ENCODE measurements at regions not wholly inside any gene's neighbourhood (a gene's known extent, or its start where the extent isn't known, plus 50 kb on each side); places are given as distances from the start of the nearest gene placed in this dataset.
"Not testable (repeated sequence)": the region's sequence is repeated elsewhere in the genome, so short reads cannot be mapped to it uniquely, and the experiment has no call there.

DNA sequence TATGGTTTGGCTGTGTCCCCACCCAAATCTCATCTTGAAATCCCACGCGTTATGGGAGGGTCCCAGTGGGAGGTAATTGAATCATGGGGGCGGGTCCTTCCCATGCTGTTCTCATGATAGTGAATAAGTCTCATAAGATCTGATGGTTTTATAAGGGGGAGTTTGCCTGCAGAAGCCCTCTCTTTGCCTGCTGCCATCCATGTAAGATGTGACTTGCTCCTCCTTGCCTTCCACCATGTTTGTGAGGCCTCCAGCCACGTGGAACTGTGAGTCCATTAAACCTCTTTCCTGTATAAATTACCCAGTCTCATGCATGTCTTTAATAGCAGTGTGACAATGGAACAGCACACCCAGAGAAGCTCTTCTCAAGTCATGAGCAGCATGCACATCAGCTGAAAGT lies 119.1 kb upstream of the CARD11 start:
- not testable (repeated sequence) for DNase-seq (ENCODE audit: low spot score)

DNA sequence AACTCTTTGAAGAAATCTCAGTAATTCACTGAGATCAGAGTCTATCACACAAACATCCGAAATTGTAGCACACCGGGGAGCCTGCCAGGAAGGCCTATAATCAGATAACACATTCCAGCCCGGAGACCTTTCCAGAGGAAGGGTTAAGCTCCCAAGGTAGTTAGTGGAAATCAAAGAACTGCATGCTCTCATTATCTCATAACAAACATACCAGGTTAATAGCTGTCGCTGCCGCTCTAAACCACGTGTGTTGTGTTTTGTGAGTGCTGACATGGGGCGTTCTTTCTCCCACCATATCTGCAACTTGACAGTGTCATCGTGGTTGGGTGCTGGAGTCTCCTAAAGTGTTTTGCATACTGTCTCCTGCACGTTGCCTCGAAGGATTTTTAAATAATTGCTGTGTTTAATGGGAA lies 120.7 kb upstream of the CARD11 start:
- DNase-seq (ENCODE audit: low spot score), result no peak

DNA sequence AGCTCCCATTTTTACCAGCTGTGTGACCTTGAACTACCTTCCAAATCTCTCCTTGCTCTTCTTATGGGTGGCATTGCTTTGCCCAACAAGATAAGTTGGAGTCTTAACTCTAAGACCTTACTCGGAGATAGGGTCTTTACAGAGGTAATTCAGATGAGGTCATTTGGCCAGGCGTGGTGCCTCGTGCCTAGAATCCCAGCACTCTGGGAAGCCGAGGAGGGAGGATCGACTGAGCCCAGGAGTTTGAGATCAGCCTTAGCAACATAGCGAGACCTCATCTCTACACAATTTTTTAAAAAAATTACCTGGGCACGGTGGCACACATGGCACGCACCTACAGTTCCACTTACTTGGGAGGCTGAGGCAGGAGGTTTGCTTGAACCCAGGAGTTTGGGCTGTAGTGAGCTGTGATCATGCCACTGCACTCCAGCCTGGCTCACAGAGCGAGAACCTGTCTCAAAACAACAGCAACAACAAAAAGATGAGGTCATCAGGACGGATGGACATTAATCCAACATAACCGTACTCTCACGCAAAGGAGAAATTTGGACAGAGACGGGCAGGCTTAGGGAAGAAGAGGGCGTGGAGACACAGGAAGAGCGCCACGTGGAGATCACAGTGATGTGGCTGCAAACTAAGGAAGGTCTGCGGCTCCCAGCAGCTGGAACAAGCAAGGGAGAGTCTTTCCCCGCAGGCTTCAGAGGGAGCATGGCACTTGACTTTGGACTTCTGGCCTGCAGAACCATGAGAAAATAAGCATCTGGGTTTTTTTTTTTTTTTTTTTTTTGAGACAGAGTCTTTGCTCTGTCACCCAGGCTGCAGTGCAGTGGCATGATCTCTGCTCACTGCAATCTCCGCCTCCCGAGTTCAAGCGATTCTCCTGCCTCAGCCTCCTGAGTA lies 122.3 kb upstream of the CARD11 start:
- no peak for DNase-seq (ENCODE audit: low spot score)

DNA sequence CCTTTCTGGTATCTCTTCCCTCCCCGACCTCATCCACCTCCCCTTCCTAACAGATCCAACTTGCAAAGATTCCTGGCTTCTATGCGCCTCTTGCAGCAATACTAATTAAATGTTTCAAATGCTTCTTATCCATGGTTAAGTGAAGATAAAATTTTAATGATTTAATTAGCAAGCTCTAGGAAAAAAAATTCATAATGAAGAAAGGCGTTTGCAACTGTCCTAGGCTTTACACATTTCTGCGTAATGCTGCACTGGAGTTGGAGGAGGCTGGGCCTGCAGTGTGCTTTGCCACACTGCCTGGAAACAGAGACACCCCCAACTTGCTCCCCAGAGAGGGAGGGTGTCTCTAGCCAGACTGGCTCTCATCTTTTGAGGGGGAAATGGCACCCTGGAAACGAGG lies 123.9 kb upstream of the CARD11 start:
- DNase-seq (ENCODE audit: low spot score), result no peak

DNA sequence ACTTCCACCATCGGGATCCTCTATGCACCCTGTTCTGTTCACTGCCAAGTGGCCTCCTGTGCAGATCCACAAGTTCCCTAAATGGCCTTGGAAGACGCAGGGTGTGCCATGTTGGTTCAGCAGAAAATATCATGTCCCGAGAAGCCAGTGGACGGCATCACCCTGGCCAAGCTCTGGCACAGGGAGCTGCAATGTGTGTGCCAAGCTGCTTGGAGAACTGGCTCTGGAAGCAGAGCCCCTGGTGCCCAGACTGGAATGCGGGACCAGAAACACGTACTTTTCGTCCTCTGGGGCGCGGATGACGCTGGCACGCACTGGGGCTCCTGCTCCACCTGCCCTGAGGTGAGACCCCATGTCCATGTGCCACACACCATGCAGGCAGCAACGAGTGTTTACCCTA lies 124.7 kb upstream of the CARD11 start:
- no peak for DNase-seq (ENCODE audit: low spot score)

DNA sequence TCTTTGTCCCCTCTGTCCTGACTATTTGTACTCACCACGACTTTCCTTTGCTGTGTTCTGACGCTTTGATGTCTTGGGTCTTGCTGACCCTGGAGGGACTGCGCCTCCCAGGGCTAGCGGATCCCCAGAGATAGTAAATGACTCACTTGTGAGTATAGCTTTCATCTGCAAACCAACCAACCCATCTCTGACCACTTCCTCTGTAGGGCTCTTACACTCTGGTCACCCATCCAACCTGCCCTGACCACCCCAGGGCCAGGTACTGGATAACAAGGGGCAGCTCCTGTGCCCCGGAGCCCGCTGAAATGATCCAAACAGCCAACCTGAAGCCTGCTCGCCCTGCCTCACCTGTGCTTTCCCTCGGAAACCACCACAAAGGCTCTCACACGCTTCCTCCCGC lies 125.2 kb upstream of the CARD11 start:
- DNase-seq (ENCODE audit: low spot score), result no peak

DNA sequence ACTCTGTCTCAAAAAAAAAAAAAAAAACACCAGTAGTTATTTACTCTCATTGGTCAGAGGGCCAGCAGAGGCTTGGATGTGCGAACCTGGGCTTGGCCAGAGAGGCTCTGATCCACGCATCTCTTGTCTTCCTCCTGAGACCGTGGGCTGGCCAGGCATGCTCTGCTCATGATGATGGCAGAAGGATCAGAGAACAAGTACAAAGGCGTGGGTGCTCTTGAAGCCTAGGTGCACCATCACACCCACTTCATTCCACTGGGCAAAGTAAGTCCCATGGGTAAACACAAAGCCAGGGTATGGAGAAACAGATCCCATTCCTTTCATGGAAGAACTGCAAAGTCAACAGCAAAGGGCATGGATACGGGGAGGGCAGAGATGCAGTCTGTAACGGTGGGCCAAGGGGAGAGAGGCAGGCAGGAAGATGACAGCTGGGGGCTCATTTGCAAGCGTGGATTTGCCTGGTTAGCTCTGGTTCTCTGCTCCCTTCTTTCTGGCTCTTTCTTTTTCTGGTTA lies 128.2 kb upstream of the SDK1 start:
- DNase-seq (ENCODE audit: low spot score), result no peak

DNA sequence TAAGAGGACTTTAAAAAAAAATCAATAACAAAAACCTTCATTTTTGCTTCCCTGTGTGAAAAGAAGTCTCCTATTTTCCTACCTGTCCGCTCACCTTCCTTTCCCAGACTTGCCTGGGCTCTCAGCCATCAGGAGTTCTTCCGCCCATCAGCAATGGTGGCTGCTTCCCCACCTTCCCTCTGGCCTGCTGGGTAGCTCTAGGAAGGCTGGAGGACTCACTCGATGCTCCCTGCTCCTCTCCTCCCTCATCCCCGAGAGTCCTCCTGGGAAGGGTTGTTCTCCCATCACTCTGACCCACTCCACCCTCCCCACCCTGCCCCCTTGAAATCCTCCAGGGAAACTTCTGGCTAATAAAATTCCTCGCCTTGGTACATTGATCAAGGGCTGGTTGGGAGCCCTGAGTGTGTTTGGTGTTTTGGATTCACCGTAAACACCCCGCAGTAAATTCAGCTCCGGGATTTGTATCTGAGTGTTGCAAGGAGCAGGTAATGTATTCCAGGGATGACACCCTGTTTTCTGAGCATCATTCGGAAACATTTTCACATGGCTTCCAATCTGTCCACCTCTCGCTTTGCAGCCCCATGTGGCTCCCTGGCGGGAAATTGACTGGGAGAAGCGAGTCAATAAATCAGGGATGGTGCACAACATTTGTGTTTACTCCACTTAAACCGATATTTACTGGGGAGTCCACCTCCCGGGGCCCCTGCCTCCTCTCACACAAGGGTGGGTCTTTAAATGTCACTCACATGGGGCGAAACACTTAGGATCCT lies 126.4 kb upstream of the SDK1 start:
- DNase-seq (ENCODE audit: low spot score), result no peak

DNA sequence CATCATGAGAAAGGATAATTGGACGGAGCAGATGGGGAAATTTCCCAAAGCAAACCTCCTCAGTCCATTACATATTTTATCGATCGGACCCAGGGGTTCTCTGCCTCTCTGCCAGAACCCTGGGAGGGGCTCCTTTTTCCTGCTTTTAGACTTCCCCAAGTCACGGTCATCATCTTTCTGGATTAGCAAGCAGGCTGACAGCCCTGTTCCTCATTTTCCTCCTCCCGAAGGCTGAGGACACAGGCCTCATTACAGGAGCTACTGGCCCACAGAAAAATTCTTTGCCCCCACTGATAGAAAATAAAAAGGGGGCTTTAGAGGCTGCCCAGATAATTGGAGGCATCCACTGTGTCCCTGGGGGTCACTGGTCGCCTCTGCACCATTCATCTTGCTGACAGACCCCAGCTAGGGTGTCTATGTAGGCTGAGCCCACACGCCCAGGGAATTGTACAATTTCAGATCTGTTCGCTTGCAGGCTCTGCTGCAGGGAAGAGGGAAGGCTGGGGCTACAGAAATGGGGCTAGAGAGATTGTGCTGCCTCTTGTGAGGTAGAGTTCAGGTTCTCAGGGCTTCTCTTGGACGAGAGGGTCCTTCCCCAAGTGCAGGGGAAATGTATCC lies 125.7 kb upstream of the SDK1 start:
- no peak for DNase-seq (ENCODE audit: low spot score)

DNA sequence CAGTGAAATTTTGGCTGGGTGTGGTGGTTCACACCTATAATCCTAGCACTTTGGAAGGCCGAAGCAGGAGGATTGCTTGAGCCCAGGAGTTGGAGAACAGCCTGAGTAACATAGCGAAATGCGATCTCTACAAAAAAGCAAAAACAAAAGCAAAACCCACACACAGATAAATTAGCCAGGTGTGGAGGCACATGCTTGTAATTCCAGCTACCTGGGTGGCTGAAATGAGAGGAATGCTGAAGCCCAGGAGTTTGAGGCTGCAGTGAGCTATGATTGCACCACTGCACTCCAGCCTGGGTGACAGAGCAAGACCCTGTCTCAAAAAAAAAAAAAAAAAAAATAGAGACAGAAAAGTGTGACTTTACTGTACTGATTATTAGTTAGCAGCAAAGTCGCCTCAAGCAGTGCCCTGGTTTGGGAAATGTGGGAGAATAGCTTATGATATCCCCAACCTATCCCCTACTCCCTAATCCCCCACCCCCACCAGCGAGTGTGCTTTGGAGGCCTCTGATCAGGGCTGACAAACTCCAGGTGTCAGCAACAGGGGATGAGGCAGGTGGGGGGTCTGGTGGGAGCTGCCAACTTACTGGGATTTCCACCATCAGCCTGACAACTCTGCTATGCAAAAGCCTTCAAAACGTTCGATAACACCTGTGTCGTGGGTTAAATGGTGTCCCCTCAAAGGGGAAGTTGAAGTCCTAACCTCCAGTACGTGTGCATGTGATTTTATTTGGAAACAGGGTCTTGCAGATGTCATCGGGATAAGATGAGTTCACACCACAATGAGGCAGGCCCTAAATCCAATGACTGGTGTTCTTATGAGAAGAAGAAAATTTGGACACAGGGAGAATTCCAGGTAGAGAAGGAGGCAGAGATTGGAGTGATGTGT lies 124.7 kb upstream of the SDK1 start:
- DNase-seq (ENCODE audit: low spot score), result no peak

DNA sequence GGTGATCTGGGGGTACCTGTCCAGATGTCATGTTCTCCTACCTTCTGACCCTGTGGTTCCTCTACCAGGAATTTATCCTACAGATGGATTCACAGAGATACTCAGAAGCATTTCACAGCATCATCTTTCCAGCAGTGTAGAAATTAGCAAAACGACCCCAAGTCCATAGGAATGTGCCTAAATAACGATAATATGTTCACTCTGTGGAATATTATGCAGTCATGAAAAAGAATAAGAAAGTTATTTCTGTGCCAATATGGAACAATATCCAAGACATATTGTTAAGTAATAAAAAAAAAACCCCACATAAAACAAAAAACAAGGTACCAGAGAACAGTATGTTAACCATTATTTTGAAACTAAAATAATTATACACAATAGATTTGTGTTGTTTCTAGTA lies 123.8 kb upstream of the SDK1 start:
- DNase-seq (ENCODE audit: low spot score), result no peak

DNA sequence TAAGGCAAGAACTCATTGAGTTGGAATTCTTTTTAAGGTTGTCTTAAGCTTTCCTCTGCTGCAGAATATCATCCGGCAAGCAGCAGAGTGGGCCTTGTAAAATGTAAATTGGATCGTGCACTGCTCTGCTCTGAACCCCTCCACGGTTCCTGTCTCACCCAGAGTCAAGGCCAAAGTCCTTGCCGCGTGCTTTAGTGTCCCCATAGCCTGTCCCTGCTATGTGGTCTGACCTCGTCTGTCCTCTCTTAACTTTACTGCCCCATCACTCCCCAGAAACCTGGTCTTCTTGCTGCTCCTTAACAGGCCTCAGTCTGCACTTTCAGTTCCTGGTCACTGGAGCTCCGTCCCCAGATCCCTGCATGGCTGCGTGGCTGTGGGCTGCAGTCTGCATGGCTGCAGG lies 121.6 kb upstream of the SDK1 start:
- peak; percentile 20 for DNase-seq (ENCODE audit: low spot score)

DNA sequence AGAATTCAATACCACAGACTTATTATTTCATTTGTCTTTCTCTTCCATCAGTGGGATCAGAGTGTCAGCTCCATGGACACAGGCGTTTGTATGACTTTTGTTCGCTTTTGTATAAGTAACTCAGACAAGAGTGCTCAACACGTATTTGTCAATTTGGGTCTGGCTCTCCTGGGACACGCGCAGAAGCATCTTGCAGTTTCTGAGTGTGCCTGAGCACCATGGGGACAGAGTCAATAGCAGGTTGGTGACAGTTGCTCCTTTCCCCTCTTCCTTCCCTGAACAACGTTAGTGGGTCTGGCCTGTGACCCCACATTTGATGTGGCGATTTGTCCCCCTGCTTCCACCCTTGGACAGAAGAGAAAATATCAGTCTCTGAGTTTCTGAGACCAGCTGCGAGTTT lies 120.4 kb upstream of the SDK1 start:
- no peak for DNase-seq (ENCODE audit: low spot score)

DNA sequence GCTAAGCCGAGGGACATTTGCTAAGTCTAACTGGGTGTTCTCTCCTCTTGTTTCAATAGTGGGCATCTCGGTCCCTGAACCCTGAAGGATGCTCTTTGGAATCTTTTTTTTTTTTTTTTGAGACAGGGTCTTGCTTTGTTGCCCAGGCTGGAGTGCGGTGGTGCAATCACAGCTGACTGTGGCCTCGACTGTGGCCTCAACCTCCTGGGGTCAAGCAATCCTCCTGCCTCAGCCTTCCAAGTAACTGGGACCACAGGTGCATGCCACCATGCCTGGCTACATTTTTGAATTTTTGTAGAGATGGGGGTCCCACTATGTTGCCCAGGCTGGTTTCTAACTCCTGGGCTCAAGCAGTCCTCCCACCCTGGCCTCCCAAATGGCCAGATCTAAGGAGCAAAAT lies 119.0 kb upstream of the SDK1 start:
- not testable (repeated sequence) for DNase-seq (ENCODE audit: low spot score)

DNA sequence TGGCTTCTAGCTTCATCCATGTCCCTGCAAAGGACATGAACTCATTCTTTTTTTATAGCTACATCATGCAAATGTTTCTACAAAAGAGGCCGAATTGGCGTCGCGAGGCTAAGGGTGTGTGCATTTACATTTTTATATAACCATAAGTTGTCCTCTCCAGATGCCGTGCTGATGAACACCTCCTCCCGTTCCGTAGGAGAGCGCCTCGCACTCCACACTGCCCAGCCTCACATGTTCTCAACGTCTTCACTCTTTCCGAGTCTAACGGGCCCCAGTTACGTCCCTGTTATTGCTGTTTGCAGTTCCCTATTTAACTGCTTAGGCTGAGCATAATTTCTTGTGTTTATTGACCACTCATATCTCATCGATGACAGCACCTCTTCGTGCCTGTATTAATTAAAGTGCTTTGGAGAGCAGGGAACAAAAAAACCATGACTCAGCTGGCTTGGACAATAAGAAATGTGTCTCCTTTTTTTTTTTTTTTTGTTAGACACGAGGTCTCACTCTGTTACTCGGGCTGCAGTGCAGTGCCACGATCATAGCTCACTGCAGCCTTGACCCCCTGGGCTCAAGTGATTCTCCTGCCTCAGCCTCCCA lies 113.5 kb upstream of the SDK1 start:
- DNase-seq (ENCODE audit: low spot score), result no peak

DNA sequence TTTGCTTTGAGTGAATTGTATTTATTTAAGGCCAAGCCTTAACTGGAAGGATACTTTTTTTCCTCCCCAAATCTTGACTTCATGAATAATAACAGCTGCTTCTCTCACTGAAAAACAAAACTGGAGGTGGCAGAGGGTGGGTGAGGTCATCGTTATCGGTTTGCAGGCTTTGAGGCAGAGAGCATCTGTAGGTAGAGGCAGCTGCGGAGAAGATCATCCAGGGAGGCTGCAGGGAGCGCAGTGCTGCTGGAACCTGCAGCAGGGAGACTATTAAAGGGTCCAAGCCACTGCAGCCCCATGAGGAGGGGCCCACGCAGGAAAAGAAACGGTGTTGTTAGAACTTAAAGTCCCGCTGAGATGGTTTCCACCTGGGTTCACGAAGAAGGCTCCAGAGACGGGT lies 112.1 kb upstream of the SDK1 start:
- no peak for DNase-seq (ENCODE audit: low spot score)

DNA sequence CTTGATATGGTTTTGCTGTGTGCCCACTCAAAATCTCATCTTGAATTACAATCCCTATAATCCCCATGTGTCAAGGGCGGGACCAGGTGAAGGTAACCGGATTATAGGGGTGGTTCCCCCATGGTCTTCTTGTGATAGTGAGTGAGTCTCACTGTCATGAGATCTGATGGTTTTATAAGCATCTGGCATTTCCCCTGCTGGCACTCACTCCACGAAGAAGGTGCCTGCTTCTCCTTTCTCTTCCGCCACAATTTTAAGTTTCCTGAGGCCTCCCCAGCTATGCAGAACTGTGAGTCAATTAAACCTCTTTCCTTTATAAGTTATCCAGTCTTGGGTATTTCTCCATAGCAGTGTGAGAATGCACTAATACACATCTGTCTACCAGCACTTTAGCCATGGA lies 109.5 kb upstream of the SDK1 start:
- peak; percentile 33 for DNase-seq (ENCODE audit: low spot score)

DNA sequence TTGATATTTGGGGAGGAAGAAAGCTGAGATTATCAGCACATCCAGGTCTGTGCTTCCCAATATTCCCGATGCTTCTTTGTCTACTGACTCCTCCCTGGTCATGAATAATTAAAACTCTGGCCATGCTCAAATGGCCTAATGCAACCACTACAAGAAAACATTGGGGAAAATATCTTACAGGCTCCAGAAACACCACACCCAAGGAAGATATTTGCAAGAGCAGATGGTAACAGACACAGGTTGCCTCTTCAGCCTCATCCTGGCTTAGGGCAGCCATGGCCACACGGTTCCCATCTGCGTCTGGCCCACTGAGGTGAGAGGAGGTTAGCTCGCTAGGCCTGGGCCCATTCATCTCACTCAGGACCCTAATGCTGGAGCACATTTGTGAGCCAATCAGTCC lies 108.4 kb upstream of the SDK1 start:
- no peak for DNase-seq (ENCODE audit: low spot score)

DNA sequence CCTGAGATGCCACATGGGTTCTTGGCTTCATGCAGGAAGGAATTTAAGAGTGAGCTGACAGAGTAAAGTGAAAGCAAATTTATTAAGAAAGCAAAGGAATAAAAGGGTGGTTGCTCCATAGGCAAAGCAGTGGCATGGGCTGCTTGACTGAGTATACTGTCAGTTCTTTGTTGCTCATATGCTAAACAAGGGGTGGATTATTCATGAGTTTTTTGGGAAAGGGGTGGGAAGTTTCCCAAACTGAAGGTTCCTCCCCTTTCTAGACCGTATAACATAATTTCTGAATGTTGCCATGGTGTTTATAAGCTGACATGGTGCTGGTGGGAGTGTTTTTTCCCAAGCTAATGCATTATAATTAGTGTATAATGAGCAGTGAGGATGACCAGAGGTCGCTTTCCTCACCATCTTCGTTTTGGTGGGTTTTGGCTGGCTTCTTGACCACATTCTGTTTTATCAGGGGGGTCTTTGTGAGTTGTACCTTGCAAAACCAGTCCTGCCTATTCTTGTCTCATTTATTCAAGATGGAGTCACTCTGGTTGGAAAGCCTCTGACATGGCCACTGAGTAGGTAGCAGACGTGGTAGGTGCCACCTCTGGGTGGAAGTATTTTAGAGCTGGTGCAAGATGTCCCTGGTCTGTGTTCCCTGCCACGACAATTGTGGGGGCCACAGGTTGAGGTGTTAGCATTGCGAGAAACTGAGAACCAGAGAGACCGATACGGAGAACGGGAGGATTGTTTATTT lies 107.5 kb upstream of the SDK1 start:
- DNase-seq (ENCODE audit: low spot score), result no peak

DNA sequence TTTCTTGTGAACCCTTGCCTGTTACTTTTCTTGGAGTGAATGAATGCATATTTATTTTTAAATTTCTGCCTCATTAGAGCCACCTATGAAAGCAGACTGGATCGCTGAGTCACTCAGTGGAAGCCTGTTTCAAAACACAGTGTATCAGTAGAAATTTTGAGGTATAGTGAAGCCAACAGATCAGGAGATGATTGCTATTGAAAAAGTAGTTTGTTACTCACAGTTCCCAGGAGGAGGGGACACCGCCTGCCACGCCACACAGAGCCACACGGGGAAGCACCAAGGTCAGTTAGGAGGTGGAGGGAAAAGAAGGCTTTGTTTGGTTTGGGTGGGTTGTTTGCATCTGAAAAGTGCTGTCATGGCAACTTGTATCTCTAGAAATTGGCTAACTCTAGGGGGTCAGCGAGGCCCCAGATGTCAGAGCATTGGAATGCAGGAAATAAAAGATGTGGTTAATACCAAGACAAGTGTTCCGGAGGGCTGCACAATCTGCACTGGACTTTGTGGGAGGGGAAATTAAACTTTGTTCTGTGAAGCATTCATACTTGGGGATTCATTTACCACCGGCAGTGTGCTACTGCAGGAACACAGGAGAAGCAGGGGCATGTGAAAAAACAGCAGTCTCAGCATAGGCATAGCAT lies 106.4 kb upstream of the SDK1 start:
- DNase-seq (ENCODE audit: low spot score), result no peak
